Caco-2 (cell line): ENCODE measurements at regions not wholly inside any gene's neighbourhood (a gene's known extent, or its start where the extent isn't known, plus 50 kb on each side); places are given as distances from the start of the nearest gene placed in this dataset.
A peak's percentile ranks its signal among the peaks of the same experiment; 100 is the strongest.

ENCODE experiments used
- BruUV-seq: library from RNA; stranded (reverse); fragments of 400-500 nt; replicated peaks from 2 replicates; lab custom pipeline; 2021; lab: Mats Ljungman, UMichigan
- CTCF ChIA-PET: fragments of 300-600 bp; sonication (Branson Sonifier 250); formaldehyde crosslinking; loops from one replicate; lab custom pipeline; 2022; ENCODE audit warnings: antibody characterized with exemption; lab: Charles Lee
- POLR2A ChIA-PET: fragments of 300-600 bp; sonication (Branson Sonifier 250); formaldehyde crosslinking; loops from one replicate; lab custom pipeline; 2022; ENCODE audit warnings: antibody characterized with exemption; lab: Charles Lee
- DNase-seq, 2 experiments: peaks; one replicate each; pipeline versions ENCODE4 v3.0.0 to v3.0.0-alpha.2; 2020 to 2022
- H3K27me3 ChIP-seq: replicated peaks from 2 replicates; pipeline ENCODE4 v1.6.0; 2011; ENCODE audit warnings: low read length; ENCODE audit not compliant: control insufficient read depth, insufficient read depth
- H3K36me3 ChIP-seq: 2 replicates; pipeline ENCODE4 v1.5.1; 2011; ENCODE audit warnings: low read length; ENCODE audit not compliant: control insufficient read depth, insufficient read depth
- H3K4me1 ChIP-seq: fragments of 250-450 bp; sonication (Bioruptor Pico); 2 replicates; pipeline ENCODE4 v1.5.1; 2020; ENCODE audit warnings: mild to moderate bottlenecking
- H3K4me3 ChIP-seq: 2 replicates; pipeline ENCODE4 v1.5.1; 2011; ENCODE audit warnings: low read depth, mild to moderate bottlenecking, control low read depth, low read length
- H3K9me3 ChIP-seq: fragments of 250-450 bp; sonication (Bioruptor Pico); 2 replicates; pipeline ENCODE4 v1.5.1; 2020; ENCODE audit warnings: mild to moderate bottlenecking, moderate library complexity
- H3K27ac Mint-ChIP-seq: one replicate; pipeline ENCODE4 v1.8.0; 2022; ENCODE audit warnings: mixed read lengths; ENCODE audit not compliant: unreplicated experiment
- H3K27me3 Mint-ChIP-seq: one replicate; pipeline ENCODE4 v1.8.0; 2022; ENCODE audit warnings: mixed read lengths; ENCODE audit not compliant: insufficient read depth, unreplicated experiment
- H3K36me3 Mint-ChIP-seq: one replicate; pipeline ENCODE4 v1.8.0; 2022; ENCODE audit warnings: mild to moderate bottlenecking, mixed read lengths; ENCODE audit not compliant: insufficient read depth, unreplicated experiment
- H3K4me1 Mint-ChIP-seq: one replicate; pipeline ENCODE4 v1.8.0; 2022; ENCODE audit warnings: low read depth, mixed read lengths; ENCODE audit not compliant: unreplicated experiment
- H3K4me3 Mint-ChIP-seq: one replicate; pipeline ENCODE4 v1.8.0; 2022; ENCODE audit warnings: mild to moderate bottlenecking, moderate library complexity, mixed read lengths; ENCODE audit not compliant: unreplicated experiment
- H3K9me3 Mint-ChIP-seq: one replicate; pipeline ENCODE4 v1.8.0; 2022; ENCODE audit warnings: mixed read lengths; ENCODE audit not compliant: unreplicated experiment
- intact Hi-C: fragments of 100-400 bp; cut with micrococcal nuclease; formaldehyde crosslinking; loops from one replicate; pipeline ENCODE4 v1.10.0; 2022; ENCODE audit not compliant: unreplicated experiment
- TF ChIP-seq, protein P1 (sequence below), 2 experiments: fragments of 200-600 bp in 1 of 2; IDR thresholded peaks; 1 replicate in 1 of 2; 2 replicates in 1 of 2; pipeline versions ENCODE4 v1.5.1 to v1.8.0; 2011 to 2022; ENCODE audit warnings: antibody characterized with exemption in 1 of 2, control low read depth in 1 of 2, inconsistent platforms in 1 of 2, low read depth in 1 of 2, low read length in 1 of 2, mild to moderate bottlenecking in 1 of 2, moderate library complexity in 1 of 2; ENCODE audit not compliant: insufficient read depth in 1 of 2, severe bottlenecking in 1 of 2, unreplicated experiment in 1 of 2

DNA sequence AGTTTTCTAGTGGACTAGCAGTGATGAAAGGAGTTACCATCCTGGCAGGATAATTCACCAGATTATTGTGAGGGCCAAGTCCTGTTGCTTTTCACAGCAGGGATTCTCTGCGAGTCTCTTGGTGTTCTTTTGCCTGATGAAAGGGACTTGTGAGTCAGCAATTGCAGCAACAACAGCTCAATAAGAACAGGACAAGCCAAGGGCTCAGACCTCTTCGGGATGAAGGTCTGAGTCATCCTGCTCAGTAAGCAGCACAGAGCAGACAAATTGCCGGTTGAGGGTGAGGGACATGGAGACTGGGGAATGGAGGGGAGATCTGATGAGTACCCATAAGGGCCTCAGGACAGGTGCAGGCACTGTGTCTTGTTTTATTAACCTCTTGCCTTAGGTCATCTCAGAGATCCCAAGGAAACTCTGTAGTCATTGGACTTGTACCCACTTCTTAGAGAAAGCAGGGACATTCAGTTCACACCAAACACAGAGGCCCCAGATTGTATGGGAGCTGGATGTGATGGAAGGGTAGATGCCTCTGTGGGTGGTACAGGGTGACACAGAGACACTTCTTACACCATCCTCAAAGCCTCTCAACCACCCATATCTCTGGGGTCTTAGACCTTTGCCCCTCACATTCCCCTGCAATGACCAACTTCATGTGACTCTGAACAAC, 173.8 kb upstream of the TLE3 start:
- Mint-ChIP-seq H3K4me1 (peaks cover 14% of the 10 kb centered on the region), H3K27ac (peak overlapping the region; percentile 24), H3K9me3 (no peaks in the 10 kb centered on the region), H3K4me3 (no peak overlapping the region), H3K27me3 (no peaks in the 10 kb centered on the region), H3K36me3 (no peaks in the 10 kb centered on the region)
- intact Hi-C loops, result no loop called here
- Histone ChIP-seq H3K9me3 (no peaks in the 10 kb centered on the region), H3K4me3 (no peak overlapping the region), H3K4me1 (peaks cover 30% of the 10 kb centered on the region), H3K27me3 (no peaks in the 10 kb centered on the region), H3K36me3 (no peaks in the 10 kb centered on the region)
- no peak for DNase-seq
- no TSS peak for BruUV-seq
- TF ChIP-seq, protein P1, sequence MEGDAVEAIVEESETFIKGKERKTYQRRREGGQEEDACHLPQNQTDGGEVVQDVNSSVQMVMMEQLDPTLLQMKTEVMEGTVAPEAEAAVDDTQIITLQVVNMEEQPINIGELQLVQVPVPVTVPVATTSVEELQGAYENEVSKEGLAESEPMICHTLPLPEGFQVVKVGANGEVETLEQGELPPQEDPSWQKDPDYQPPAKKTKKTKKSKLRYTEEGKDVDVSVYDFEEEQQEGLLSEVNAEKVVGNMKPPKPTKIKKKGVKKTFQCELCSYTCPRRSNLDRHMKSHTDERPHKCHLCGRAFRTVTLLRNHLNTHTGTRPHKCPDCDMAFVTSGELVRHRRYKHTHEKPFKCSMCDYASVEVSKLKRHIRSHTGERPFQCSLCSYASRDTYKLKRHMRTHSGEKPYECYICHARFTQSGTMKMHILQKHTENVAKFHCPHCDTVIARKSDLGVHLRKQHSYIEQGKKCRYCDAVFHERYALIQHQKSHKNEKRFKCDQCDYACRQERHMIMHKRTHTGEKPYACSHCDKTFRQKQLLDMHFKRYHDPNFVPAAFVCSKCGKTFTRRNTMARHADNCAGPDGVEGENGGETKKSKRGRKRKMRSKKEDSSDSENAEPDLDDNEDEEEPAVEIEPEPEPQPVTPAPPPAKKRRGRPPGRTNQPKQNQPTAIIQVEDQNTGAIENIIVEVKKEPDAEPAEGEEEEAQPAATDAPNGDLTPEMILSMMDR (IDR thresholded peaks at IDR 0.05; ENCODE audit: insufficient read depth in 1 of 2, low read depth in 1 of 2, low read length in 1 of 2, severe bottlenecking in 1 of 2, unreplicated experiment in 1 of 2), result no peak
- CTCF ChIA-PET, result interaction anchor here (0.6 kb wide), 1 partner anchor 96 kb away, joined by 3 read pairs; no protein-coding TSS in a partner anchor
- POLR2A ChIA-PET, result interaction anchor here (0.6 kb wide), 1 partner anchor 132 kb away, joined by 5 read pairs; no protein-coding TSS in a partner anchor

DNA sequence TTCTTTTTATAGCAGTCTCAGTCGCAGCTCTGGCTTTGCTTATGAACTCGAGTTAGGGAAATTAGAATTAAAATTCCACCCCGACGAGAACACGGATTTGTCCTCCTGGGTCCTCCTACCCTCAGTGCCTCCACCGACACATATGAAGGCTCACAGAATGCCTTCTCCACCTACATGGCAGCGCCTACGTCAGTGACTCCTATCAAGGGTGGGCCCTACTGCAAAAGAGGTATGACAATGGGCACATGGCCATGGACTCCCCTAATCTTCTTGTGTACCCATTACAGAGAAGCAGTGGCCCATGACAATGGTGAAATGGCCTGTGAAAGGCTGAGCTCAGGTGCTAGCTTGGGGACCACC, 173.0 kb upstream of the TLE3 start:
- Mint-ChIP-seq H3K27ac (no peak overlapping the region), H3K36me3 (no peaks in the 10 kb centered on the region), H3K4me3 (no peak overlapping the region), H3K9me3 (no peaks in the 10 kb centered on the region), H3K4me1 (peaks cover 14% of the 10 kb centered on the region), H3K27me3 (no peaks in the 10 kb centered on the region)
- ChIA-PET POLR2A (no interaction called here), CTCF (no interaction called here)
- no peak for DNase-seq
- Histone ChIP-seq H3K27me3 (no peaks in the 10 kb centered on the region), H3K4me1 (peaks cover 30% of the 10 kb centered on the region), H3K4me3 (no peak overlapping the region), H3K36me3 (no peaks in the 10 kb centered on the region), H3K9me3 (no peaks in the 10 kb centered on the region)
- TF ChIP-seq, protein P1 (IDR thresholded peaks at IDR 0.05; ENCODE audit: insufficient read depth in 1 of 2, low read depth in 1 of 2, low read length in 1 of 2, severe bottlenecking in 1 of 2, unreplicated experiment in 1 of 2), result no peak
- BruUV-seq, result no TSS peak
- intact Hi-C loops, result no loop called here

DNA sequence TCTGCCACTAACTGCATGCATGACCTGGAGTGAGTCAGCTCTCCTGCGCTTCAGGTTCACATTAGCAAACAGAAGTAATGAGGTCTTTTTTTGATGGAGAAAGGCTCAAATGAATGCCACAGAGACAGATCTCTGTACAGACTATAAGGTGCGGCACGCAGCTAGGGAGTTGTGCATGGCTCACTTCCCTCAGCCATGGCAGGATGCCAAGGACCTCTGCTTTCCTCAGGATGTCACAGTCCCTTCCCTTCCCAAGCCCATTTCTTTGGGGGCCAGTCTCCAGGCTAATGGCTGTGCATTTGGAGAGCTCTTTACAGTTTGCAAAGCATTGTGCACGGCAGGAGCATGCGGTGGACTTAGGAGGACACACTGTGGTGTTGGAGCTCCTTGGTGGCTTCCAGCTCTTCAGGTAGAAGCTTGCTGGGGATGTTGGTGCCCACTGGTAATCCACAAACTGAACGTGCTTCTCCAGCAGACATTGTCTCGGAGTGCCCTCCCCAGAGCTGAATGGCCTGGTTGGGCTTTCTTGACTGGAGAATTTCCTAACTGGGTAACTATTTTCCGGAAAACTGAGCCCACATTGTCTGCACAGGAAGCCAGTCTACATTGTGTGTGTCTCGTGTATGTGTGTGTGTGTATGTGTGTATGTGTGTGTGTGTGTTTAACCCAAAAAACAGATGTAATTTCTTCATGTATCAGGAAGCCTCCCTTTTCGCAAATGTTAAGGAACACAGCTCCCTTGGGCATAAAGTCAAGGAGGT, 172.5 kb upstream of the TLE3 start:
- H3K9me3 ChIP-seq, result no peaks in the 10 kb centered on the region
- no peaks in the 10 kb centered on the region for H3K36me3 ChIP-seq
- H3K4me1 ChIP-seq, result peaks cover 30% of the 10 kb centered on the region
- DNase-seq, result no peak
- Mint-ChIP-seq H3K36me3 (no peaks in the 10 kb centered on the region), H3K27ac (no peak overlapping the region), H3K9me3 (no peaks in the 10 kb centered on the region), H3K4me1 (peaks cover 14% of the 10 kb centered on the region), H3K27me3 (no peaks in the 10 kb centered on the region), H3K4me3 (no peak overlapping the region)
- BruUV-seq, result no TSS peak
- H3K27me3 ChIP-seq, result no peaks in the 10 kb centered on the region
- H3K4me3 ChIP-seq, result no peak overlapping the region
- intact Hi-C loops, result no loop called here
- TF ChIP-seq, protein P1 (IDR thresholded peaks at IDR 0.05; ENCODE audit: insufficient read depth in 1 of 2, low read depth in 1 of 2, low read length in 1 of 2, severe bottlenecking in 1 of 2, unreplicated experiment in 1 of 2), result no peak
- CTCF ChIA-PET, result no interaction called here
- POLR2A ChIA-PET, result no interaction called here
